ENCODE measurements at regions not wholly inside any gene's neighbourhood (a gene's known extent, or its start where the extent isn't known, plus 50 kb on each side); places are given as distances from the start of the nearest gene placed in this dataset.

GRCh38 chr4:92235731-92236130 lies 68.0 kb upstream of the GRID2 start:
- H3K4me3 ChIP-seq (ENCODE audit: control insufficient read depth in 2 of 3, extremely low read depth in 1 of 3, insufficient read depth in 2 of 3, low read depth in 1 of 3, low read length in 3 of 3): no peak overlapping the region
- DNase-seq (ENCODE audit: low read depth, low spot score) (no peak), FAIRE-seq (peak; percentile 32)
- TF ChIP-seq, protein P1, sequence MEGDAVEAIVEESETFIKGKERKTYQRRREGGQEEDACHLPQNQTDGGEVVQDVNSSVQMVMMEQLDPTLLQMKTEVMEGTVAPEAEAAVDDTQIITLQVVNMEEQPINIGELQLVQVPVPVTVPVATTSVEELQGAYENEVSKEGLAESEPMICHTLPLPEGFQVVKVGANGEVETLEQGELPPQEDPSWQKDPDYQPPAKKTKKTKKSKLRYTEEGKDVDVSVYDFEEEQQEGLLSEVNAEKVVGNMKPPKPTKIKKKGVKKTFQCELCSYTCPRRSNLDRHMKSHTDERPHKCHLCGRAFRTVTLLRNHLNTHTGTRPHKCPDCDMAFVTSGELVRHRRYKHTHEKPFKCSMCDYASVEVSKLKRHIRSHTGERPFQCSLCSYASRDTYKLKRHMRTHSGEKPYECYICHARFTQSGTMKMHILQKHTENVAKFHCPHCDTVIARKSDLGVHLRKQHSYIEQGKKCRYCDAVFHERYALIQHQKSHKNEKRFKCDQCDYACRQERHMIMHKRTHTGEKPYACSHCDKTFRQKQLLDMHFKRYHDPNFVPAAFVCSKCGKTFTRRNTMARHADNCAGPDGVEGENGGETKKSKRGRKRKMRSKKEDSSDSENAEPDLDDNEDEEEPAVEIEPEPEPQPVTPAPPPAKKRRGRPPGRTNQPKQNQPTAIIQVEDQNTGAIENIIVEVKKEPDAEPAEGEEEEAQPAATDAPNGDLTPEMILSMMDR (optimal IDR thresholded peaks at IDR 0.05 in 1 of 3, IDR thresholded peaks at IDR 0.05 in 1 of 3, conservative IDR thresholded peaks at IDR 0.05 in 1 of 3; ENCODE audit: extremely low read depth in 1 of 3, insufficient read depth in 2 of 3, low read length in 3 of 3): no peak
- TF ChIP-seq EZH2 (IDR thresholded peaks at IDR 0.05; ENCODE audit: low read length): no peak
- no peaks in the 10 kb centered on the region for H4K20me1 ChIP-seq (ENCODE audit: control insufficient read depth, extremely low read depth, insufficient read depth, low read length)
- H3K36me3 ChIP-seq (ENCODE audit: control insufficient read depth in 2 of 2, extremely low read depth in 1 of 2, insufficient read depth in 2 of 2, low read length in 2 of 2): no peaks in the 10 kb centered on the region
- H3K27me3 ChIP-seq (ENCODE audit: control insufficient read depth, extremely low read depth, insufficient read depth, low read length): no peaks in the 10 kb centered on the region
- peak overlapping the region; percentile 65 for H3K27ac ChIP-seq (ENCODE audit: control insufficient read depth, insufficient read depth, low read length)
- H3K9me3 ChIP-seq (ENCODE audit: control insufficient read depth, low read depth, low read length): peaks cover 3% of the 10 kb centered on the region
- H3K79me2 ChIP-seq (ENCODE audit: control insufficient read depth, insufficient read depth, low read length): no peaks in the 10 kb centered on the region
- peak overlapping the region; percentile 77 for H2AFZ ChIP-seq (ENCODE audit: control insufficient read depth, low read length)
- H3K4me1 ChIP-seq (ENCODE audit: control insufficient read depth, extremely low read depth, insufficient read depth, low read length): peaks cover 30% of the 10 kb centered on the region
- no peak overlapping the region for H3K4me2 ChIP-seq (ENCODE audit: control insufficient read depth, extremely low read depth, insufficient read depth, low read depth, low read length)
- dilution Hi-C loops (cut with MboI; ENCODE audit: extremely low pct_ligation_motif_present, low sequenced_read_pairs): no loop called here
- no peaks in the 10 kb centered on the region for H3K9me1 ChIP-seq (ENCODE audit: control insufficient read depth, extremely low read depth, insufficient read depth, low read length)
- no peak overlapping the region for H3K9ac ChIP-seq (ENCODE audit: control insufficient read depth, extremely low read depth, insufficient read depth, low read length)

DNA sequence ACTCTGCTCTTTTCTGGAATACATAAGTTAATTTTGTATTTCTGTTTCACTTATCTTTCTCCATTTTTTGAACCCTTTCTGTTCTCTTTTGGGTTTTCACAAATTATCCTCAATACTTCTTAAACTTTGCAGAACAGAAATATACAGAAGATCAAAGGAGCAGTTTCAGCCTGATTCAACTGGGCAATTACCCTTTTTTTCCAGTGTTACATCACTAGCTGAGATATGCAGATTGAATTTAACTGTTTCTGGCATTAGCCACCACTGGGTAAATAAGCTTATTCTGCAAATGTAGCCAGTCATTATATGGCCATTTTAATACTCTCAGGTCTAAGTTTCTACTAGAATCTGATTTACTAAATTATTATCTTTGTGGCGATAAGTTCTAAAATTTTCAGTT lies 66.9 kb upstream of the GRID2 start:
- peaks cover 3% of the 10 kb centered on the region for H3K9me3 ChIP-seq (ENCODE audit: control insufficient read depth, low read depth, low read length)
- no peak overlapping the region for H3K4me3 ChIP-seq (ENCODE audit: control insufficient read depth in 2 of 3, extremely low read depth in 1 of 3, insufficient read depth in 2 of 3, low read depth in 1 of 3, low read length in 3 of 3)
- H3K36me3 ChIP-seq (ENCODE audit: control insufficient read depth in 2 of 2, extremely low read depth in 1 of 2, insufficient read depth in 2 of 2, low read length in 2 of 2): no peaks in the 10 kb centered on the region
- H3K27ac ChIP-seq (ENCODE audit: control insufficient read depth, insufficient read depth, low read length): no peak overlapping the region
- H3K4me1 ChIP-seq (ENCODE audit: control insufficient read depth, extremely low read depth, insufficient read depth, low read length): peaks cover 33% of the 10 kb centered on the region
- H3K9ac ChIP-seq (ENCODE audit: control insufficient read depth, extremely low read depth, insufficient read depth, low read length): no peak overlapping the region
- DNase-seq (ENCODE audit: low read depth, low spot score) (no peak), FAIRE-seq (no peak)
- no peaks in the 10 kb centered on the region for H3K9me1 ChIP-seq (ENCODE audit: control insufficient read depth, extremely low read depth, insufficient read depth, low read length)
- TF ChIP-seq, protein P1 (optimal IDR thresholded peaks at IDR 0.05 in 1 of 3, IDR thresholded peaks at IDR 0.05 in 1 of 3, conservative IDR thresholded peaks at IDR 0.05 in 1 of 3; ENCODE audit: extremely low read depth in 1 of 3, insufficient read depth in 2 of 3, low read length in 3 of 3): no peak
- no peak for TF ChIP-seq EZH2 (IDR thresholded peaks at IDR 0.05; ENCODE audit: low read length)
- H3K79me2 ChIP-seq (ENCODE audit: control insufficient read depth, insufficient read depth, low read length): no peaks in the 10 kb centered on the region
- no peak overlapping the region for H3K4me2 ChIP-seq (ENCODE audit: control insufficient read depth, extremely low read depth, insufficient read depth, low read depth, low read length)
- H4K20me1 ChIP-seq (ENCODE audit: control insufficient read depth, extremely low read depth, insufficient read depth, low read length): no peaks in the 10 kb centered on the region
- dilution Hi-C loops (cut with MboI; ENCODE audit: extremely low pct_ligation_motif_present, low sequenced_read_pairs): no loop called here
- H3K27me3 ChIP-seq (ENCODE audit: control insufficient read depth, extremely low read depth, insufficient read depth, low read length): no peaks in the 10 kb centered on the region
- peak overlapping the region; percentile 3 for H2AFZ ChIP-seq (ENCODE audit: control insufficient read depth, low read length)
